Stimulated activated naive CD8-positive, alpha-beta T cell treated with anti-CD3 and anti-CD28 coated beads, Interleukin-15, amount 100 ng/mL, for 72 hours (primary cell): ENCODE measurements at regions not wholly inside any gene's neighbourhood (a gene's known extent, or its start where the extent isn't known, plus 50 kb on each side); places are given as distances from the start of the nearest gene placed in this dataset.
"Not testable (repeated sequence)": the region's sequence is repeated elsewhere in the genome, so short reads cannot be mapped to it uniquely, and the experiment has no call there.

Experiments used
- ATAC-seq: fragments of 150-1000 bp; cut with Tn5 transposase; 2 replicates; pipeline ENCODE4 v1.10.0; 2021; ENCODE audit warnings: mild to moderate bottlenecking, moderate library complexity
- DNase-seq, 2 donors: peaks; one replicate each; pipeline ENCODE4 v3.0.0; 2021 to 2022
- H3K27ac Mint-ChIP-seq, 2 donors: one replicate each; pipeline ENCODE4 v1.8.0; 2022; ENCODE audit warnings: mild to moderate bottlenecking in 2 of 2, mixed read lengths in 2 of 2, moderate library complexity in 2 of 2
- H3K27me3 Mint-ChIP-seq: one replicate; pipeline ENCODE4 v1.8.0; 2022; ENCODE audit warnings: mixed read lengths
- H3K4me1 Mint-ChIP-seq: one replicate; pipeline ENCODE4 v1.8.0; 2022; ENCODE audit warnings: mild to moderate bottlenecking, mixed read lengths
- H3K4me3 Mint-ChIP-seq, 2 donors: one replicate each; pipeline ENCODE4 v1.8.0; 2022; ENCODE audit warnings: mild to moderate bottlenecking in 2 of 2, mixed read lengths in 2 of 2, moderate library complexity in 1 of 2
- H3K9me3 Mint-ChIP-seq, 2 donors: one replicate each; pipeline ENCODE4 v1.8.0; 2022; ENCODE audit warnings: mixed read lengths in 2 of 2

- H3K4me3 Mint-ChIP-seq = no peak overlapping the region
- peaks cover 9% of the 10 kb centered on the region for H3K4me1 Mint-ChIP-seq
- no peak for ATAC-seq
- H3K27ac Mint-ChIP-seq = no peak overlapping the region
- DNase-seq = no peak
- no peaks in the 10 kb centered on the region for H3K9me3 Mint-ChIP-seq
- H3K27me3 Mint-ChIP-seq = no peaks in the 10 kb centered on the region
Measured at GRCh38 chr17:70523426-70523825, 354.1 kb downstream of the KCNJ2 start.

- H3K27ac Mint-ChIP-seq, ATAC-seq, H3K27me3 Mint-ChIP-seq, DNase-seq, H3K4me1 Mint-ChIP-seq, H3K4me3 Mint-ChIP-seq, H3K9me3 Mint-ChIP-seq: not testable (repeated sequence)
Measured at GRCh38 chr17:70525035-70525434, 355.7 kb downstream of the KCNJ2 start.

- ATAC-seq (no peak), DNase-seq (no peak)
- H3K9me3 Mint-ChIP-seq = peaks cover 0 to 7% of the 10 kb centered on the region in 2 donors
- H3K27me3 Mint-ChIP-seq = no peaks in the 10 kb centered on the region
- H3K4me3 Mint-ChIP-seq = no peak overlapping the region
- H3K4me1 Mint-ChIP-seq = peaks cover 9% of the 10 kb centered on the region
- no peak overlapping the region for H3K27ac Mint-ChIP-seq
Measured at GRCh38 chr17:70525961-70526360, 356.6 kb downstream of the KCNJ2 start.

- Mint-ChIP-seq H3K4me3 (no peak overlapping the region), H3K9me3 (peaks cover 5 to 7% of the 10 kb centered on the region in 2 donors), H3K27ac (no peak overlapping the region), H3K4me1 (peaks cover 9% of the 10 kb centered on the region), H3K27me3 (no peaks in the 10 kb centered on the region)
- DNase-seq (no peak), ATAC-seq (no peak)
Measured at GRCh38 chr17:70527364-70527888, 358.1 kb downstream of the KCNJ2 start.

GRCh38 chr17:70533427-70533826 lies 364.1 kb downstream of the KCNJ2 start:
- ATAC-seq = no peak
- no peak for DNase-seq
- peaks cover 5 to 7% of the 10 kb centered on the region in 2 donors for H3K9me3 Mint-ChIP-seq
- no peak overlapping the region for H3K27ac Mint-ChIP-seq
- H3K4me1 Mint-ChIP-seq = no peaks in the 10 kb centered on the region
- no peak overlapping the region for H3K4me3 Mint-ChIP-seq
- no peaks in the 10 kb centered on the region for H3K27me3 Mint-ChIP-seq

- Mint-ChIP-seq H3K9me3 (peaks cover 0 to 5% of the 10 kb centered on the region in 2 donors), H3K4me3 (no peak overlapping the region), H3K4me1 (no peaks in the 10 kb centered on the region), H3K27me3 (no peaks in the 10 kb centered on the region), H3K27ac (no peak overlapping the region)
- DNase-seq (no peak), ATAC-seq (no peak)
Measured at GRCh38 chr17:70535986-70536385, 366.7 kb downstream of the KCNJ2 start.

- no peak overlapping the region for H3K27ac Mint-ChIP-seq
- H3K27me3 Mint-ChIP-seq = no peaks in the 10 kb centered on the region
- H3K4me1 Mint-ChIP-seq = no peaks in the 10 kb centered on the region
- H3K4me3 Mint-ChIP-seq = no peak overlapping the region
- no peak for DNase-seq
- no peak for ATAC-seq
- no peaks in the 10 kb centered on the region for H3K9me3 Mint-ChIP-seq
Measured at GRCh38 chr17:70539132-70539924, 370.0 kb downstream of the KCNJ2 start.

GRCh38 chr17:70542876-70543275 lies 373.5 kb downstream of the KCNJ2 start:
- no peaks in the 10 kb centered on the region for H3K27me3 Mint-ChIP-seq
- DNase-seq (no peak), ATAC-seq (no peak)
- H3K9me3 Mint-ChIP-seq = no peaks in the 10 kb centered on the region
- H3K4me1 Mint-ChIP-seq = no peaks in the 10 kb centered on the region
- no peak overlapping the region for H3K4me3 Mint-ChIP-seq
- no peak overlapping the region for H3K27ac Mint-ChIP-seq

- no peak for ATAC-seq
- no peaks in the 10 kb centered on the region for H3K9me3 Mint-ChIP-seq
- no peak overlapping the region for H3K4me3 Mint-ChIP-seq
- DNase-seq = no peak
- H3K27ac Mint-ChIP-seq = no peak overlapping the region
- no peaks in the 10 kb centered on the region for H3K27me3 Mint-ChIP-seq
- no peaks in the 10 kb centered on the region for H3K4me1 Mint-ChIP-seq
Measured at GRCh38 chr17:70544317-70544716, 375.0 kb downstream of the KCNJ2 start.

- Mint-ChIP-seq H3K4me3 (no peak overlapping the region), H3K27me3 (peaks cover 7% of the 10 kb centered on the region), H3K9me3 (peaks cover 0 to 8% of the 10 kb centered on the region in 2 donors), H3K4me1 (no peaks in the 10 kb centered on the region), H3K27ac (no peak overlapping the region)
- DNase-seq (no peak), ATAC-seq (no peak)
Measured at GRCh38 chr17:70552230-70552981, 383.1 kb downstream of the KCNJ2 start.

- Mint-ChIP-seq H3K9me3 (peaks cover 0 to 8% of the 10 kb centered on the region in 2 donors), H3K27me3 (peaks cover 7% of the 10 kb centered on the region), H3K4me3 (no peak overlapping the region), H3K4me1 (no peaks in the 10 kb centered on the region), H3K27ac (no peak overlapping the region)
- DNase-seq (no peak), ATAC-seq (no peak)
Measured at GRCh38 chr17:70552982-70553334, 383.6 kb downstream of the KCNJ2 start.

GRCh38 chr17:70555723-70556122 lies 386.4 kb downstream of the KCNJ2 start:
- H3K4me3 Mint-ChIP-seq = no peak overlapping the region
- H3K4me1 Mint-ChIP-seq = no peaks in the 10 kb centered on the region
- ATAC-seq = no peak
- no peak for DNase-seq
- H3K9me3 Mint-ChIP-seq = peaks cover 0 to 5% of the 10 kb centered on the region in 2 donors
- no peak overlapping the region for H3K27ac Mint-ChIP-seq
- peaks cover 4% of the 10 kb centered on the region for H3K27me3 Mint-ChIP-seq

- Mint-ChIP-seq H3K27me3 (no peaks in the 10 kb centered on the region), H3K4me1 (no peaks in the 10 kb centered on the region), H3K4me3 (no peak overlapping the region), H3K27ac (no peak overlapping the region), H3K9me3 (no peaks in the 10 kb centered on the region)
- no peak for ATAC-seq
- no peak for DNase-seq
Measured at GRCh38 chr17:70558821-70559220, 389.5 kb downstream of the KCNJ2 start.

GRCh38 chr17:70560471-70560870 lies 391.1 kb downstream of the KCNJ2 start:
- Mint-ChIP-seq H3K27ac (no peak overlapping the region), H3K4me1 (no peaks in the 10 kb centered on the region), H3K4me3 (no peak overlapping the region), H3K9me3 (no peaks in the 10 kb centered on the region), H3K27me3 (no peaks in the 10 kb centered on the region)
- DNase-seq (no peak), ATAC-seq (no peak)

GRCh38 chr17:70562137-70562536 lies 392.8 kb downstream of the KCNJ2 start:
- Mint-ChIP-seq H3K4me1 (no peaks in the 10 kb centered on the region), H3K9me3 (peaks cover 0 to 4% of the 10 kb centered on the region in 2 donors), H3K27ac (no peak overlapping the region), H3K4me3 (no peak overlapping the region), H3K27me3 (no peaks in the 10 kb centered on the region)
- DNase-seq = no peak
- no peak for ATAC-seq

- no peaks in the 10 kb centered on the region for H3K27me3 Mint-ChIP-seq
- H3K4me3 Mint-ChIP-seq = no peak overlapping the region
- DNase-seq (no peak), ATAC-seq (no peak)
- no peak overlapping the region for H3K27ac Mint-ChIP-seq
- no peaks in the 10 kb centered on the region for H3K4me1 Mint-ChIP-seq
- H3K9me3 Mint-ChIP-seq = peaks cover 0 to 4% of the 10 kb centered on the region in 2 donors
Measured at GRCh38 chr17:70563281-70563820, 394.0 kb downstream of the KCNJ2 start.
